ENCODE measurements at regions not wholly inside any gene's neighbourhood (a gene's known extent, or its start where the extent isn't known, plus 50 kb on each side); places are given as distances from the start of the nearest gene placed in this dataset.

DNA sequence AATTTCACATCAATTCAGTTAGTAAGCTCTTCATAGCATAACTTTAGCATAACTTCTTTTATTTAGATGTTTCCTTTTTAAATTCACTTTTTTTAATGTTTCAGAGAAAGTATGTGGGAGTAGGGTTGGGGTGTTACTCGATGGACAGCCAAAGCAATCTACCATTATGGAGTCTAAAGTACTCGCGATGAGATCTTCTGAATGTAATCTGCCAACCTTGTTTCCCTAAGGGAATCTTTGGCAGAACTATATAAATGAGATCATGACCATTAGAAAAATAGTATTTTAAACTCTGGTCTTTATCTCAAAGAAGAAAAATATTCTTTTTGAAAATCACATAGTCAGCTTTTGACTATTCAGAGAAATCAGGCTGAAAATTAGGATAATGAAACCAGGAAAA, 103.9 kb downstream of the BBS10 start:
- Histone ChIP-seq H3K36me3 (ENCODE audit: insufficient read depth, low read length) (no peaks in the 10 kb centered on the region), H4K20me1 (ENCODE audit: insufficient read depth, low read length) (no peaks in the 10 kb centered on the region), H3K4me1 (ENCODE audit: insufficient read depth, low read length, poor library complexity, severe bottlenecking) (no peaks in the 10 kb centered on the region), H3K27ac (ENCODE audit: low read depth, low read length, poor library complexity, severe bottlenecking) (no peak overlapping the region), H2AFZ (ENCODE audit: low read length) (no peak overlapping the region), H3K9me2 (ENCODE audit: insufficient read depth, low read length) (no peaks in the 10 kb centered on the region), H3K79me2 (ENCODE audit: insufficient read depth, low read depth, low read length) (no peaks in the 10 kb centered on the region), H3K4me2 (ENCODE audit: low read length) (no peak overlapping the region), H3K4me3 (ENCODE audit: low read depth, low read length, poor library complexity, severe bottlenecking) (no peak overlapping the region), H3K9me3 (ENCODE audit: low read length) (no peaks in the 10 kb centered on the region)
- no TSS peak for BruUV-seq (replicated peaks)
- no peak for DNase-seq (ENCODE audit: low spot score)
- CTCF ChIA-PET (ENCODE audit: unreplicated experiment), result no interaction called here
- TF ChIP-seq, protein P1, sequence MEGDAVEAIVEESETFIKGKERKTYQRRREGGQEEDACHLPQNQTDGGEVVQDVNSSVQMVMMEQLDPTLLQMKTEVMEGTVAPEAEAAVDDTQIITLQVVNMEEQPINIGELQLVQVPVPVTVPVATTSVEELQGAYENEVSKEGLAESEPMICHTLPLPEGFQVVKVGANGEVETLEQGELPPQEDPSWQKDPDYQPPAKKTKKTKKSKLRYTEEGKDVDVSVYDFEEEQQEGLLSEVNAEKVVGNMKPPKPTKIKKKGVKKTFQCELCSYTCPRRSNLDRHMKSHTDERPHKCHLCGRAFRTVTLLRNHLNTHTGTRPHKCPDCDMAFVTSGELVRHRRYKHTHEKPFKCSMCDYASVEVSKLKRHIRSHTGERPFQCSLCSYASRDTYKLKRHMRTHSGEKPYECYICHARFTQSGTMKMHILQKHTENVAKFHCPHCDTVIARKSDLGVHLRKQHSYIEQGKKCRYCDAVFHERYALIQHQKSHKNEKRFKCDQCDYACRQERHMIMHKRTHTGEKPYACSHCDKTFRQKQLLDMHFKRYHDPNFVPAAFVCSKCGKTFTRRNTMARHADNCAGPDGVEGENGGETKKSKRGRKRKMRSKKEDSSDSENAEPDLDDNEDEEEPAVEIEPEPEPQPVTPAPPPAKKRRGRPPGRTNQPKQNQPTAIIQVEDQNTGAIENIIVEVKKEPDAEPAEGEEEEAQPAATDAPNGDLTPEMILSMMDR (conservative IDR thresholded peaks at IDR 0.05; ENCODE audit: low read length), result no peak
- no peak for TF ChIP-seq EZH2phosphoT487 (IDR thresholded peaks at IDR 0.05; ENCODE audit: borderline replicate concordance, low read depth, low read length)
- POLR2A ChIA-PET, result no interaction called here
- intact Hi-C loops (cut with micrococcal nuclease; ENCODE audit: unreplicated experiment), result no loop called here

DNA sequence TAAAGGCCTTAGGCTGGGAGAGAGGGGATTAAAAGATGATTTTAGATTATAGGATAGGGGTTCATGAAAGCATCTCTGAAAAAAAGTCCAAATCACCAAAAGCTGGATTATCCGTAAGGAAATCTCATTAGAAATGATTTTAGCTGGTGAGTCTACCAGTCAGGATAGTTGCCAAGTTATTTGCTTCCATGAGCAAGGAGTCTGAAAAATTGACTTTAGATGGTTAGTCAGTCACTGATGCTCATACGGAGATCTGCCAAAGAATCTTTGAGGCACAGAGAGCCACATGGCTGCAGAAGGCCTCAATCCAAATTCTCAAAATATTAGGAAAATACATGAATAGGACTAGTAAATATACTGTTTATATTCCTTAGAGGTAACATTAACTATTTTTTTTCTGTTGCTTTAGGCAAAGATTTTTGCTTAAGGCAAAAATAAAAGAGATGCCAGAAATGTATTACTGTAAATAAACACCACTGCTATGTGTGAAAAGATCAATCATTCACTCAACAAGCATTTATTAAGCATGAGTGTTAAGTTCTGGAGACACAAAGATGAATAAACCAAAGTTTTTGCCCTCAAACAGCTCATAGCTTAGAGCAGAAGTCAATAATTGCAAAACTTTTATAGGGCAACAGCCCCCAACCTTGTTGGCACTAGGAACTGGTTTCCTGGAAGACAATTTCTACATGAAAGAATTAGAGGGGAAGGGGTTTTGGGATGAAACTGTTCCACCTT, 105.2 kb downstream of the BBS10 start:
- no TSS peak for BruUV-seq (replicated peaks)
- DNase-seq (ENCODE audit: low spot score), result no peak
- Histone ChIP-seq H4K20me1 (ENCODE audit: insufficient read depth, low read length) (no peaks in the 10 kb centered on the region), H3K4me1 (ENCODE audit: insufficient read depth, low read length, poor library complexity, severe bottlenecking) (no peaks in the 10 kb centered on the region), H3K9me2 (ENCODE audit: insufficient read depth, low read length) (no peaks in the 10 kb centered on the region), H3K79me2 (ENCODE audit: insufficient read depth, low read depth, low read length) (no peaks in the 10 kb centered on the region), H3K9me3 (ENCODE audit: low read length) (no peaks in the 10 kb centered on the region), H3K4me3 (ENCODE audit: low read depth, low read length, poor library complexity, severe bottlenecking) (no peak overlapping the region), H2AFZ (ENCODE audit: low read length) (no peak overlapping the region), H3K36me3 (ENCODE audit: insufficient read depth, low read length) (no peaks in the 10 kb centered on the region), H3K4me2 (ENCODE audit: low read length) (no peak overlapping the region), H3K27ac (ENCODE audit: low read depth, low read length, poor library complexity, severe bottlenecking) (no peak overlapping the region)
- ChIA-PET POLR2A (no interaction called here), CTCF (ENCODE audit: unreplicated experiment) (no interaction called here)
- intact Hi-C loops (cut with micrococcal nuclease; ENCODE audit: unreplicated experiment), result no loop called here
- no peak for TF ChIP-seq EZH2phosphoT487 (IDR thresholded peaks at IDR 0.05; ENCODE audit: borderline replicate concordance, low read depth, low read length)
- TF ChIP-seq, protein P1 (conservative IDR thresholded peaks at IDR 0.05; ENCODE audit: low read length), result no peak

DNA sequence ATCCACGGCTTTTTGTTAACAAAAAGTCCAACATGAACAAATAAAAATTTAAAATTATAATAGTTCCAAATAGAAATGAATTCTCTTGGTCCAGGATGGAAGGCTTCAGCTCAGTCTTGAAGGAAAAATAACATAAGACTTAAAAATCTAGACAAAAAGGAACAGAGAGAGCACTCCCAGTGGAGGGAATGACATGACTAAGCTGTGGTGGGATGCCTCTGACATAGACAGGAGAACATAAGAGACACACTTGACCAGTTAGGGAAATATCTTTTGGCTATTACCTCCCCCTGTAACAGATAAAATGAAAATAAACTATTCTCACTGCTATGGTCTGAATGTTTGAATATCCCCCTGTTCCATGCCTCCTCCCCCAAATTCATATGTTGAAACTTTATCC, 106.8 kb downstream of the BBS10 start:
- CTCF ChIA-PET (ENCODE audit: unreplicated experiment), result no interaction called here
- H3K9me3 ChIP-seq (ENCODE audit: low read length), result no peaks in the 10 kb centered on the region
- no peak overlapping the region for H3K4me2 ChIP-seq (ENCODE audit: low read length)
- intact Hi-C loops (cut with micrococcal nuclease; ENCODE audit: unreplicated experiment), result no loop called here
- no peaks in the 10 kb centered on the region for H3K4me1 ChIP-seq (ENCODE audit: insufficient read depth, low read length, poor library complexity, severe bottlenecking)
- POLR2A ChIA-PET, result interaction anchor here (0.6 kb wide), 1 partner anchor 139 kb away, joined by 4 read pairs; no protein-coding TSS in a partner anchor
- no TSS peak for BruUV-seq (replicated peaks)
- H2AFZ ChIP-seq (ENCODE audit: low read length), result no peak overlapping the region
- H3K79me2 ChIP-seq (ENCODE audit: insufficient read depth, low read depth, low read length), result no peaks in the 10 kb centered on the region
- TF ChIP-seq, protein P1 (conservative IDR thresholded peaks at IDR 0.05; ENCODE audit: low read length), result no peak
- no peak for TF ChIP-seq EZH2phosphoT487 (IDR thresholded peaks at IDR 0.05; ENCODE audit: borderline replicate concordance, low read depth, low read length)
- H3K27ac ChIP-seq (ENCODE audit: low read depth, low read length, poor library complexity, severe bottlenecking), result no peak overlapping the region
- no peak overlapping the region for H3K4me3 ChIP-seq (ENCODE audit: low read depth, low read length, poor library complexity, severe bottlenecking)
- no peaks in the 10 kb centered on the region for H4K20me1 ChIP-seq (ENCODE audit: insufficient read depth, low read length)
- no peaks in the 10 kb centered on the region for H3K9me2 ChIP-seq (ENCODE audit: insufficient read depth, low read length)
- H3K36me3 ChIP-seq (ENCODE audit: insufficient read depth, low read length), result no peaks in the 10 kb centered on the region
- no peak for DNase-seq (ENCODE audit: low spot score)

All from OCI-LY7 (cell line).